GM19372 (cell line): ENCODE measurements at regions not wholly inside any gene's neighbourhood (a gene's known extent, or its start where the extent isn't known, plus 50 kb on each side); places are given as distances from the start of the nearest gene placed in this dataset.

Source experiments
- ATAC-seq: cut with Tn5 transposase; IDR thresholded peaks from one replicate; pipeline ENCODE4 v1.9.1; 2021; ENCODE audit warnings: mild to moderate bottlenecking, low read depth, moderate library complexity; ENCODE audit not compliant: unreplicated experiment

GRCh38 chr21:18917622-18918021, 514.0 kb upstream of the TMPRSS15 start:
- no peak for ATAC-seq

- ATAC-seq = no peak
Observed at GRCh38 chr21:18931237-18931636, 527.7 kb upstream of the TMPRSS15 start.

GRCh38 chr21:18937337-18937736, 533.8 kb upstream of the TMPRSS15 start:
- no peak for ATAC-seq

- no peak for ATAC-seq
Observed at GRCh38 chr21:18940791-18941190, 537.2 kb upstream of the TMPRSS15 start.

- no peak for ATAC-seq
Observed at GRCh38 chr21:18950045-18950740, 546.6 kb upstream of the TMPRSS15 start.

GRCh38 chr21:18951271-18952038, 547.9 kb upstream of the TMPRSS15 start:
- ATAC-seq = no peak

- ATAC-seq = no peak
Observed at GRCh38 chr21:18954441-18954844, 550.9 kb upstream of the TMPRSS15 start.

- no peak for ATAC-seq
Observed at GRCh38 chr21:18959817-18960216, 556.2 kb upstream of the TMPRSS15 start.

- no peak for ATAC-seq
Observed at GRCh38 chr21:18960306-18960705, 556.7 kb upstream of the TMPRSS15 start.

GRCh38 chr21:18970416-18970815, 566.8 kb upstream of the TMPRSS15 start:
- ATAC-seq = no peak

GRCh38 chr21:18970941-18971340, 567.4 kb upstream of the TMPRSS15 start:
- ATAC-seq = no peak

GRCh38 chr21:18985584-18985983, 582.0 kb upstream of the TMPRSS15 start:
- no peak for ATAC-seq

GRCh38 chr21:18986197-18986596, 582.6 kb upstream of the TMPRSS15 start:
- no peak for ATAC-seq

- ATAC-seq = no peak
Observed at GRCh38 chr21:18987520-18988026, 584.0 kb upstream of the TMPRSS15 start.

- ATAC-seq = no peak
Observed at GRCh38 chr21:18989953-18990495, 586.4 kb upstream of the TMPRSS15 start.

GRCh38 chr21:18991846-18992245, 588.3 kb upstream of the TMPRSS15 start:
- no peak for ATAC-seq

- ATAC-seq = no peak
Observed at GRCh38 chr21:19010251-19010650, 606.7 kb upstream of the TMPRSS15 start.

GRCh38 chr21:19010996-19011395, 607.4 kb upstream of the TMPRSS15 start:
- ATAC-seq = no peak

- no peak for ATAC-seq
Observed at GRCh38 chr21:19011451-19011850, 607.9 kb upstream of the TMPRSS15 start.

GRCh38 chr21:19013916-19014315, 610.3 kb upstream of the TMPRSS15 start:
- no peak for ATAC-seq

- no peak for ATAC-seq
Observed at GRCh38 chr21:19018529-19018928, 614.9 kb upstream of the TMPRSS15 start.
